Esophagus muscularis mucosa (tissue), 3 donors: ENCODE measurements at regions not wholly inside any gene's neighbourhood (a gene's known extent, or its start where the extent isn't known, plus 50 kb on each side); places are given as distances from the start of the nearest gene placed in this dataset.
"Not testable (repeated sequence)": the region's sequence is repeated elsewhere in the genome, so short reads cannot be mapped to it uniquely, and the experiment has no call there.

ENCODE experiments used
- POLR2A ChIP-seq: fragments of 450-650 bp; IDR thresholded peaks from one replicate; pipeline ENCODE4 v1.6.1; 2017; ENCODE audit warnings: antibody characterized with exemption, moderate library complexity, mild to moderate bottlenecking, low read depth
- TF ChIP-seq, protein P1 (sequence below), 3 experiments: fragments of 200-600 bp in 2 of 3; fragments of 450-650 bp in 1 of 3; sonication (generic) in 2 of 3; IDR thresholded peaks; one replicate each; pipeline ENCODE4 v1.5.1; 2017 to 2019; ENCODE audit warnings: antibody characterized with exemption in 3 of 3, mild to moderate bottlenecking in 2 of 3, moderate library complexity in 1 of 3

DNA sequence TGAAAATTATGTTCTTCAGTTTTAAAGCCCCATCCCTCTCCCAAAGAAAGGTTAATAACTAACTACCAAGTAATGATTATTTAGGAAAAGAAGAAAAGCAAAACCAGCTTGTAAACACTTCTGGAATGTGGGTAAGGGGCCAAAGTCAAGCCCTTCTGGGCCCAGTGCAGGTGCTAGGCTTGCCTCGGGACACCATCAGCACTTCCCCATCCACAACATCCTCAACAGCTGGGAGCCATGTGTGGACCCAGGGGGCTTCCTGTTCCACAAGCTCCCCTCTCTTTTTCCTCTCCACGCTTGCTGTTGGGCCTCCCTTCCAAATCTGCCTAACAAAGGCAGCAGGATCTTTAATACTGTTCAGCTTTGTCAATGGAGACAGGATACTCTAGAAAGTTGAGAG, 58.4 kb upstream of the CSPG4 start:
- TF ChIP-seq, protein P1, sequence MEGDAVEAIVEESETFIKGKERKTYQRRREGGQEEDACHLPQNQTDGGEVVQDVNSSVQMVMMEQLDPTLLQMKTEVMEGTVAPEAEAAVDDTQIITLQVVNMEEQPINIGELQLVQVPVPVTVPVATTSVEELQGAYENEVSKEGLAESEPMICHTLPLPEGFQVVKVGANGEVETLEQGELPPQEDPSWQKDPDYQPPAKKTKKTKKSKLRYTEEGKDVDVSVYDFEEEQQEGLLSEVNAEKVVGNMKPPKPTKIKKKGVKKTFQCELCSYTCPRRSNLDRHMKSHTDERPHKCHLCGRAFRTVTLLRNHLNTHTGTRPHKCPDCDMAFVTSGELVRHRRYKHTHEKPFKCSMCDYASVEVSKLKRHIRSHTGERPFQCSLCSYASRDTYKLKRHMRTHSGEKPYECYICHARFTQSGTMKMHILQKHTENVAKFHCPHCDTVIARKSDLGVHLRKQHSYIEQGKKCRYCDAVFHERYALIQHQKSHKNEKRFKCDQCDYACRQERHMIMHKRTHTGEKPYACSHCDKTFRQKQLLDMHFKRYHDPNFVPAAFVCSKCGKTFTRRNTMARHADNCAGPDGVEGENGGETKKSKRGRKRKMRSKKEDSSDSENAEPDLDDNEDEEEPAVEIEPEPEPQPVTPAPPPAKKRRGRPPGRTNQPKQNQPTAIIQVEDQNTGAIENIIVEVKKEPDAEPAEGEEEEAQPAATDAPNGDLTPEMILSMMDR (IDR thresholded peaks at IDR 0.05): not testable (repeated sequence)
- not testable (repeated sequence) for TF ChIP-seq POLR2A
